GM19239 (cell line): ENCODE measurements at regions not wholly inside any gene's neighbourhood (a gene's known extent, or its start where the extent isn't known, plus 50 kb on each side); places are given as distances from the start of the nearest gene placed in this dataset.
"Not testable (repeated sequence)": the region's sequence is repeated elsewhere in the genome, so short reads cannot be mapped to it uniquely, and the experiment has no call there.

ENCODE experiments used
- DNase-seq: peaks from one replicate; pipeline ENCODE4 v3.0.0; 2011; ENCODE audit warnings: low spot score; ENCODE audit not compliant: insufficient read length
- FAIRE-seq: peaks from 2 replicates; lab custom pipeline; 2011; peaks lifted over from hg19 to GRCh38; lab: Jason Lieb, UNC

DNA sequence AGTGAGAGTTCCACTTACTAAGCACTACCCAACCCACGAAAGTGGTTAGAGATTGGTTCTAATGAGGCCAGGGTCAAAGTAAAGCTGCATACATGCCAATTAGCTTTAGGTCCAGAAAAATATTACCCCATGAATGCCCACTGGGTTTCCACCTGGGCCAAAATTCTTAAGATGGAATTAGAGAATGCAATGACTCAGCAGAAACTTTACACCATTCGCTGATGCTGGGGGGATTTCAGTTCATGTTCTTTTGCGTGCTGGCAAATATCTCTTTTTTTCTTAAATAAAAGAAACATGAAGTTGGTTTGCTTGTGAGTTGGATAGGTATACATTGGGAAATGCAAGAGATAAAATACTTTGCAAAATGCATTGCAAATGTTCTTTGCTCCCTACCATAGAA lies 715.3 kb upstream of the MIR17HG start:
- DNase-seq = no peak
- no peak for FAIRE-seq

DNA sequence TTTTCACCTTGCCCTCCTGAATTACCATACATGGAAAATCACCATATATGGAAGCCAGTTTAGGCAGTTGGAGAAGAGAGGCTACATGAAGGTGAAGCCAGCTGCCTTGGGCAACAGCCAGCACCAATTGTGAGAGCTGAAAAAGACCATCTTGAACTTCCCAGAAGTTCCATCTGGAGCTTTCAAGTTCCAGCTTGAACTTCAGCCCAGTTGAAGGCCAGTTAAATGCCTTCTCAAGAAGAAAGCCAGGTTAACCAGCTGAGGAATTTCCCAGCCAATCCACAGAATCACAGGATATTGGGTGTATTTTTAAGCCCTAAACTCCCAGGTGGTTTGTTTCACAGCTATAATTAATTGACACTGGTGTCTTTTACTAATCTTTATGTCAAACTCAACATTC lies 713.6 kb upstream of the MIR17HG start:
- FAIRE-seq = no peak
- DNase-seq = no peak

DNA sequence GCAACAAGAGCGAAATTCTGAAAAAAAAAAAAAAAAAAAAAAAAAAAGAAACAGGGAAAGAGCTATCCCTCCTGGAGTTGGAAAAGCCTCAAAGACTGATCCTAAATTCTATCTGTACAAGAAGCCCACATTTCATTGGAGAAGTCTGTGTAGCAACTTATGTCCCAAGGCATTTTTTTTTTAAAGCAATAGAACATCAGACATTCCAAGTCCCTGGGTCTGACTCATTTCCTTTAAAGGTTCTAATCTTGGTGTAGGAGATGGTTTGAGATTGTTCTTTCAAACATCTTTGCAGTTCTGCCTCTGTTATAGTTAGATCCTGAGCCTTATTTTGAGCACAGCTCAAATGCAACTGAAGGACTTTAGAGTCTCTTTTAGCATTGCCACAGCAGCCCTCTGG lies 706.5 kb upstream of the MIR17HG start:
- no peak for FAIRE-seq
- no peak for DNase-seq

DNA sequence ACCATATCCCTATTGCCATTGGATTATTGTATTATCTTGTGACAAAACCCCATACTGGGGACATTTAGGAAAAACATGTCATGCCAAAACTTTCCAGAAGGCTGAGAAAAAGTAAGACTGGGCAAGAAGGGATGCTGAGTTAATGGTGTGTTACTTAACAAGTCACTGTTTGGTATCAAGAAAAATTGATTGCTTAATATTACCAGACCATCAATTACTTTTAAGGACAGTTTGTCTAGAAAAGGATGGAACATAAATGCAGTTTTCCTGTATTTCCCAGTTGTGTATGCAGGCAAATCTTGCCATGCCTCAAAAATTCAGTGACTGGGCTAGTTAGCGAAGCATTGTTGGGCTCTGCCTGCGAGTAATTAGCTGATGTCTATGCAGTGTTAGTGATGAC lies 705.6 kb upstream of the MIR17HG start:
- no peak for FAIRE-seq

DNA sequence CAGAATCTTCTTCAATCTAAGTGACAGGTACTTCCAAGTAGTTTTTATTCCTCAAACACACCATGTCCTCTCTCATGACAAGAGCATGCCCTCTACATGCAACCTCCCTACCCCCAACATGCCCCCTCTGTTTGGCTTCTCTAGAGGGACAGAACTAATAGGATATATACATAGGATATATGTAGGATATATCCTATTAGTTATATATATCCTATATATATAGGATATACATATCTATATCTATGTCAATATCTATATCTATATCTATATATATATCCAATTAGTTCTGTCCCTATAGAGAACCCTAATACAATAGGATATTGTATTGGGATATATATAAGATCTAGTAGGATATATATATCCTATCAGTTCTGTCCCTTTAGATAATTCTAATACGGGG lies 701.9 kb upstream of the MIR17HG start:
- DNase-seq = no peak

More for the DNA sequence above, 705.6 kb upstream of the MIR17HG start:
- DNase-seq = no peak

DNA sequence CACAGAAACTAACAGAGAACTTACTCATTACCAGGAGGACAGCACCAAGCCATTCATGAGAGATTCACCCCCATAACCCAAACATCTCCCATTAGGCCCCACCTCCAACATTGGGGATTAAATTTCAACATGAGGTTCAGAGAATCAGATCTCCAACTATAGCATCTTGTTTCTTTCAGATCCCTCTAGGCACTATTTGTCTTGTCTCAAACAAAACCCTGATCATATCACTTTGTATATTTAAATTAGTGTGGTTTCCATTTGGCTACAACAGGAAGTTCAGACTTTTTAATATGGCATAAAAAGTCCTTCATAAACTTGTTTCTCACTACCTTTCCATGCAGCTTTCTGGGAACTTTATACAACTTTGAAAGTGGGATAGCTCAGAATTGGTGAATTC lies 699.0 kb upstream of the MIR17HG start:
- FAIRE-seq (no peak), DNase-seq (no peak)

More for the DNA sequence above, 701.9 kb upstream of the MIR17HG start:
- no peak for FAIRE-seq

DNA sequence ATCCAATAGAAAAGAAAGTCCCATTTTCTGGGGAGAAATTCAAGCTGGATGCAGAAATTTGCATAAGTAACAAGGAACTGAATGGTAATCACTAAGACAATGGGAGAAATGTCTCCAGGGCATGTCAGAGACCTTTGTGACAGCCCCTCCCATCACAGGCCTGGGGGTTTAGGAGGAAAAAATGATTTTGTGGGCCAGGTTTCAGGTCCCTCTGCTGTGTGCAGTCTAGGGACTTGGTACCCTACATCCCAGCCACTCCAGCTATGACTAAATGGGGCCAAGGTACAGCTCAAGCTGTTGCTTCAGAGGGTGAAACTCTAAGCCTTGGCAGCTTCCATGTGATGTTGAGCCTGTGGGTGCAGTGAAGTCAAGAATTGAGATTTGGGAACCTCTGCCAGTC lies 695.5 kb upstream of the MIR17HG start:
- no peak for FAIRE-seq
- DNase-seq = no peak

DNA sequence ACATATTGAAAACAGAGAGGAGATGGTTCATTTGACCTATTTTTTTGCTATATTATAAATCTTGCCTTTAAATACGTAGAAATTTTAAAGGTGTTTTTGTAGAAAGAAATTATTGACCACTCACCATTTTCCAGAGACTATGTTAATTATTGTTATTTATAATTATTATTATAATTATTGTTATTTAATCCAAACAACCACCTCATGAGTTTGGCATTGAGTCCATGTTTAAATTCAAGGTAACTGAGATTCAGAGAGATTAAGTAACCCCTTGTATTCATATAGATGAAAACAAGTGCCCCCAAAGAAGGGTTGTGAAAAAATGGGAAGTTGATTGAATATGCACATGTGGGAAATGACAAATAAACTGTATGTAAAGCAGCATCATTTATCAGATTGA lies 692.5 kb upstream of the MIR17HG start:
- DNase-seq (no peak), FAIRE-seq (no peak)

DNA sequence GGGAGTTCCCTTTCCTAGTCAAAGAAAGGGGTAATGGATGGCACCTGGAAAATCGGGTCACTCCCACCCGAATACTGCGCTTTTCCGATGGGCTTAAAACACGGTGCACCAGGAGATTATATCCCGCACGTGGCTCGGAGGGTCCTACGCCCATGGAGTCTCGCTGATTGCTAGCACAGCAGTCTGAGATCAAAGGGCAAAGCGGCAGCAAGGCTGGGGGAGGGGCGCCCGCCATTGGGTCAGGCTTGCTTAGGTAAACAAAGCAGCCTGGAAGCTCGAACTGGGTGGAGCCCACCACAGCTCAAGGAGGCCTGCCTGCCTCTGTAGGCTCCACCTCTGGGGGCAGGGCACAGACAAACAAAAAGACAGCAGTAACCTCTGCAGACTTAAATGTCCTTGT lies 683.3 kb upstream of the MIR17HG start:
- DNase-seq, FAIRE-seq: not testable (repeated sequence)

DNA sequence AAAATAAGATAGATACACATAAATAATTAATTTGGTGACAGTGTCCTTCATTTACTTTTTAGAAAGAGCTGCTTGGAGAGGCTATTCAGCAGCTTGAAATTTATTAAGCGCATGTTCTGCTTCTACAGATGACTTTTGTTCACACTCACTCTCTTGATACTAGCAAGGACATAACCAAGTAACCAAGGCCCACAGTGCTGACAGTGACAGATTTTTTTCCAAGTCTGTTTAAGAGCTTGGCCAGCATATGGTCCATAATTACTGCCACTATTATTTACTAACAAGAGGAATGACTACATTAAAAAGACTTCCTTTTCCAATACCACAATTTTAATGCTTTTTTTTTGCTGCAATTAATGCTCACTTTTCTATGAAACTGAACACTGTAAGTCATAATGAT lies 673.7 kb upstream of the MIR17HG start:
- FAIRE-seq (no peak), DNase-seq (no peak)

DNA sequence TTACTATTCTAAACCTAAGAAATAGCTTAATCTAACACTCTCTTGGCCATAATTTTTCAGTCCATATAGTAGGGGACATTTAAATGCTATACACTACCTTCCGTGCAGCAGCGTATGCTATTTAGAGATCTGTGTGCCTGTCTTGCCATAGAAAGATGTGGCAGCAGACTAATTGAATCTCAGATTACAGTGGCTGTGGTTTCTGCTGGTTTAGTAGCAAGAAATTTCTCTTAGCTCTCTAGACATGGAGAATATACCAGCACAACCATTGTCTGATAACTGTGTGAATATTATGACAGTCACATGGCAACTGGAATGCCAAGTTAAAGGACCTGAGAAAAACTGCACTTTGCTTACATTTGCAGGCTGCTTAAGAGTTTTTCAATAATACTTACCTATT lies 672.4 kb upstream of the MIR17HG start:
- DNase-seq (no peak), FAIRE-seq (no peak)

DNA sequence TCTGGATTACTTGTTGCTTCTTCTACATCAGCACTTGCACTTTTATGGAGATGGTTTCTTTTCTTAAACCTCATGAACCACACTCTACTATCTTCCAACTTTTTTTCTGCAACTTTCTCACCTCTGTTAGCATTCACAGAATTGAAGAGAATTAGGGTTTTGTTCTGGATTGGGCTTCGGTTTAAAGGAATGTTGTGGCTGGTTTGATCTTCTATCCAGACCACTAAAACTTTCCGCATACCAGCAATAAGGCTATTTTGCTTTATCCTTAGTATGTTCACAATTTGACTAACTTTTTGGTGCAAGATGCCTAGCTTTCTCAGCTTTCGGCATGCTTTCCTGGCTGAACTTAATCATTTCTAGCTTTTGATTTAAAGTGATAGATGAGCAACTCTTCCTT lies 666.7 kb upstream of the MIR17HG start:
- FAIRE-seq (no peak), DNase-seq (no peak)

DNA sequence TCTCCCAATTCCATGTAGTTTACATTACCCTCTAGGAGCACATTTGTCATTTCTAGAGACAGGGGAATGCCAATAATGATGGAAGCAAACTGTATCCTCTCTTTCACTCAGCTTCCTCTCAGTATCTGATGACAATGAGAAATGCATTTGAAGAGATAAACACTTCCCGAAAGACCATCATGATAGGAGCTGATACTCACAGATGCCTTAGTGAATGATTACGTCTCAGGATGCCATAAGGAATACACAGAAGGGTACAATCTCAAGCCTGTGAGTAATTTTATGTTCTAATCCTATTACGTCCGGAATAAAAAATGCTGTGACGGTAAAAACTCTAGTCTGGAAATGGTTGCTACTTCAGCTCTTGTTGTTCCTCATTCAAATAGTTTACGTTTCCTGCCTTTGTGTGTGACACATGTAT lies 663.8 kb upstream of the MIR17HG start:
- no peak for DNase-seq

DNA sequence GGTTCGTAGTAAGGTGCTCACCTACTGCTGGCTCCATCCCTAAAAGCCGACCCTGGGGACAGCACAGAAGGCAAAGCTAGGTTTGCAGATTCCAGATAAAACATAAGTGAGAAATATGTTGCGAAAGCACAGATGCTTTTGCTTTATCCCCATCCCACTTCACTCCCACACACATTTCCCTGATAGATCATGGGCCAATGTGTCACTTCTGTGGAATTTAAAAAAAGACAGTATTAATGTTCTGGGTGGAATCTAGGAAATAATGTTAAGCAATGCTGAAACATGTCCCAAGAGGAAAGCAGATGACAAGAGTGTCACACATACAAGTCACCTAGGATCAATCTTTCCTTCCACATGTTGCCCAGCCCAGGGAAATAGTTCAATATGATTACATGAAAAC lies 661.0 kb upstream of the MIR17HG start:
- FAIRE-seq = no peak

More for the DNA sequence above, 663.8 kb upstream of the MIR17HG start:
- no peak for FAIRE-seq

DNA sequence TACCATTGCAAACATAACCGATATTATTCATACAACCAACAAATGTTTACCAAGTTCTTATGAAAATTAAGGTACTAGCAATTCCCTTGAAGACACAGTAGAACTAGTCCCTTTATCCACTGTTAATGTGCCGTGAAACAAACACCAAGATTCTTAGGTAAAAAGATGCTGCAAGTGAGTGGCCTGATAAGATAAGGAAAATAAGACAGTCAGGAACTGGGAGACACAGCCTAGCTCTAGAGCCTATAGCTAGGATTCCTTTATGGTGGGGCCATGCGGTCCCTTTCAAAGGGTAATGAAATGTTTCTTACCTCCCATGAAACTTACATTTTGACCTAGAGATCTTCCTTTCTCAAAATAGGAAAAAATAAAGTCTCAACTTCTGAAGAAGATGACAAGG lies 658.4 kb upstream of the MIR17HG start:
- FAIRE-seq = no peak

More for the DNA sequence above, 661.0 kb upstream of the MIR17HG start:
- DNase-seq = no peak

DNA sequence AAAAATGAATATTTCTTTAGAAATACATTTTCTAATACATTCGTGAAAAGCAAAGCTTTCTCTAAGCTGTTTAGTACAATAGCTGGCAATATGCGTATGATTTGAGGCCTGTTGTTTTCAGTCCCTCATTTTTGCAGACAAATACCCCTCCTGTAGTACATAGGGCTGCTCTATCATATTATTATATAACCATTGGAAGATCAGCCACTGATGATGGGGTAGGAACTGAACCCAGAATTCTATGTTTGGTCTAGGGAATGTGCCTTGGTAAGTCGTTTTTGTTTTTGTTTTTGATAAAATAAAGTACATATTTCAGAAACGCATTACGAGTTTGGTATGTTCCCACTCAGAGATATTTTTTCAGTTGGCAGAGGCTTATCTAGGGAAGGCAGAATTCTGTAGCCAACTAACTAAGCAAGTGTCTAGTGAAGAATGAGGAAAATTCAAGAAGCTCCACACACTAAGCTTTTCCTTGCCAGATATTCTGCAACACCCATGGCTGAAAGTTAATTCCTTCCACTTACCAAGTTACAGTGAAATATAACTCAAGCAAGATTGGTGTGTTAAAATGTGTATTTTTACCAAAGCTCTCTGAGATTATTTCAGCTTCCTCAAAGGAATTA lies 656.9 kb upstream of the MIR17HG start:
- DNase-seq (no peak), FAIRE-seq (no peak)

More for the DNA sequence above, 658.4 kb upstream of the MIR17HG start:
- DNase-seq = no peak

DNA sequence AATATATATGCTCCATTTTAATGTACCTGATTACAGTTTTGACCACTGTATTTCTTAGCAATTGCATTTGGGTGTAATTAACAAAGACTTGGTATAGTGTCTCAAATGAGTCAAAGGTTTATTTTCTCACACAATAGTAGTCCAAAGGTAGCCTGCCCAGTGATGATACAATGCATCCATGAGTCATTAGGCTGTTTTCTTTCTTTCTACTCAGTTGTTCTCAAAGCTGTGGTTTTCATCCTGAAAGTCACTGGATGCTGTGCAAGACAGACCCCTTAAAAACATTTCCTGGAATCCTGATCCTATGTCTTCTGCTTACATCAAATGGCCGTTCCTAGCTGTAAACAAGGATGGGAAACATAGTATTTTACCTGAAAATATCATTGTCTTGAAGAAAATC lies 651.2 kb upstream of the MIR17HG start:
- DNase-seq (no peak), FAIRE-seq (no peak)

DNA sequence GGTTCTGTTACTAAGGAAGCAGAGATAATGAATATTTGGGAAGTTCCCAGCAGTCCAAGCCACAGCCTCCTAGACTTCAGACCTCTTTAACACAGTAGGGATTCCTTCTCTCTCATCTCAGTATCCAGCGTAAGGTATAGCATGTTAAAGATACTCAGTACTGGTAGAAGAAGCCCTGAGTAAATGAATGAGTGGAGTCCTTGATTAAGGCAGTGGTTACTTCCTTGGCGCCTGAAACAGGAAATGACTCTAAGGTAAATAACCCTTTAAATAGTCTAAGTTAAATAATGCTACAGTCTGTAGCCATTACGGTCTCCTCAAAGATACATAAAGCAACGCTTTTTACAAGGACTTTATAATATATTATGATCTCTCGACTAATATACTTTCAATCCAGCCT lies 650.8 kb upstream of the MIR17HG start:
- FAIRE-seq (no peak), DNase-seq (no peak)

DNA sequence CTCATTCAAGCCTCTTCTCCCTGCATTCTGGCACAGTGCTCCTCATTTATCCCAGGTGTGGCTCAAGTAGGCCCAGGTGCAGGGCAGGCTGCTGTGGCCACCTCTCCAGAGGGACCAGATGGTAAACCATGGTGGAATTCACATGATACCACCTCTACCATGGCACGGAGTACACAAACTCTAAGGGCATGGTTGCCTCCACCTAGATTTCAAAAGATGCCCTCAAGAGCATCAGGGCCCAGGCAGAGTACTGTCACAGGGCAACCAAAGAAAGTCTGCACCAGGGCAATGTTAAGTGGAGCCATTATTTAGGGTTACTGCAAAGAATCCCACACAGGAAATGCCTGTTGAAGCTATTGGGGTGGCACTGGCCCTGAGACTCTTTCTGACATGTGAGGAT lies 647.1 kb upstream of the MIR17HG start:
- DNase-seq = no peak
- FAIRE-seq = no peak

DNA sequence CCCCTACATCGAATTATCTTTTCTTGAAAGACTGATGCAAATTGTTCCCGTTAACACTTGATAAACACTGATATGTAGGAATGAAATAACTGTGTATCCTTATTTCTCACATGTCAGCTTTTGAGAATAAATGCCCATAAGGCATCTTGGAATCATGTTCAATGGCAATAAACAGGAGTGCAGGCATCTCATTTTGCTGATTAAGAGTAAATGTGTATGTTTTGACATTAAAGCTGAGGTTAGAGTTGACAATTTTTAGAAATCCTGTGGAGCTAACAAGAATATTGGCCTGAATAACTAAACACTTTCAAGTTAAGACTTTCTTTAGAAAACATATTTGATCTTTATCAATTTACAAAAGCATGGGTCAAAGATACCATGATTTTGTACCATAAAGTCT lies 646.2 kb upstream of the MIR17HG start:
- no peak for FAIRE-seq

DNA sequence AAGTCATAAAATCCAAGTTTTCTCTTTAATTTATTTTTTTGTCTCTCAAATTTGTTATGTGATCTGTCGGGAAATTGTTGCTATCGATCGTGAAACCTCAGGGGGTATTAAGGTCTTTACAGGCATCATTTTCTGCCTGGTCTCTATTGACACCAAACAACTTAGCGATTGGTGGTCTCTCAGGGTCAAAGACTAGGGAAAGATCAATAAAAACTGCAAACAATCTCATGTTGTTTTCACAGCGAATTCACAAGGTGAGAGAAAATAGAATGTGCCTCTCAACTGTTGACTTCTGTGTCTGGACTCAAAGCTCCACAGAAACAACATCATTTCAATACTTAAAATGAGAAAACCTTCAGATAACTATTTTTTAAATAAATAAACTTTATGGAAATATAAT lies 645.4 kb upstream of the MIR17HG start:
- DNase-seq = no peak
- no peak for FAIRE-seq

More for the DNA sequence above, 646.2 kb upstream of the MIR17HG start:
- DNase-seq = no peak

DNA sequence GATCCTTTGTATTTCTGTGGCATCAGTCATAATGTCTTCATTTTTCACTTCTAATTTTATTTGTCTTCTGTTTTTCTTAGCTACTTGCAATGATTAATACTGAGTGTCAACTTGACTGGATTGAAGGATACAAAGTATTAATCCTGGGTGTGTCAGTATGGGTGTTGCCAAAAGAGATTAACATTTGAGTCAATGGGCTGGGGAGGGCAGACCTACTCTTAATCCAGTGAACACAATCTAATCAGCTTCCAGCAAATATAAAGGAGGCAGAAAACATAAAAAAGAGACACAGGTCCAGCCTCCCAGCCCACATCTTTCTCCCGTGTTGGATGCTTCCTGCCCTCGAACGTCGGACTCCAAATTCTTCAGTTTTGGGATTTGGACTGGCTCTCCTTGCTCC lies 640.9 kb upstream of the MIR17HG start:
- FAIRE-seq (no peak), DNase-seq (no peak)

DNA sequence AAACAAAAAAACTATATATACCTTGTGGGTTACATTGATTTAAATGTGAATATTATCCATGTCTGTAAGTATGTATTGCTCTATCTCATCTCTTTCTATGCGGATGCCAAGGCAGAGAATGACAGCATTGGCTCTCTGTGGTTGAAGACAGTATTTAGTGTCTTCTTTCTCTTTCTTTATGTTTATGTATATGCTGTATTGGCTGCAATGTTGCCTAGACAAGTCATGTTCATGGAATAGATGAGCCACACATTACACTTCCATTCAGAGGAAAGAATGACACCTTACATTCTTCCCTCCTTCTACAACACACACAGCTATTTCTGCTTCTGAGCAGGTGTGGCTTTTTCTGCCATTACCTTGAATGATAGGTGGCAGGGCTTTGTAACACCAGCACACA lies 639.4 kb upstream of the MIR17HG start:
- FAIRE-seq (no peak), DNase-seq (no peak)
